Spleen (tissue), 11 donors: ENCODE measurements at regions not wholly inside any gene's neighbourhood (a gene's known extent, or its start where the extent isn't known, plus 50 kb on each side); places are given as distances from the start of the nearest gene placed in this dataset.

Source experiments
- DNase-seq: peaks from one replicate; pipeline ENCODE4 v3.0.0-alpha.2; 2020
- H3K27ac ChIP-seq, 8 donors: fragments of 200-600 bp; sonication (generic) in 7 of 8; 1 replicate in 4 of 8; 2 replicates in 4 of 8; pipeline versions ENCODE4 v1.5.0 to v1.8.0; 2016 to 2021; ENCODE audit warnings: inconsistent platforms in 4 of 8, mild to moderate bottlenecking in 4 of 8, moderate library complexity in 1 of 8
- H3K27me3 ChIP-seq, 7 donors: fragments of 200-600 bp; sonication (generic) in 6 of 7; replicated peaks in 1 of 7; 1 replicate in 4 of 7; 2 replicates in 3 of 7; pipeline versions ENCODE4 v1.5.0 to v1.8.0; 2016 to 2021; ENCODE audit warnings: inconsistent platforms in 3 of 7, mild to moderate bottlenecking in 1 of 7
- H3K36me3 ChIP-seq, 6 donors: fragments of 200-600 bp; sonication (generic) in 5 of 6; 1 replicate in 4 of 6; 2 replicates in 2 of 6; pipeline versions ENCODE4 v1.5.0 to v1.8.0; 2016 to 2021; ENCODE audit warnings: inconsistent platforms in 2 of 6
- H3K4me1 ChIP-seq, 6 donors: fragments of 200-600 bp; sonication (generic) in 5 of 6; 1 replicate in 3 of 6; 2 replicates in 3 of 6; pipeline versions ENCODE4 v1.5.0 to v1.8.0; 2016 to 2021; ENCODE audit warnings: inconsistent platforms in 3 of 6
- H3K4me3 ChIP-seq, 8 donors: fragments of 200-600 bp; sonication (generic) in 7 of 8; 1 replicate in 4 of 8; 2 replicates in 4 of 8; pipeline versions ENCODE4 v1.5.0 to v1.8.0; 2016 to 2021; ENCODE audit warnings: inconsistent platforms in 4 of 8, mild to moderate bottlenecking in 4 of 8, moderate library complexity in 2 of 8
- H3K9me3 ChIP-seq, 8 donors: fragments of 200-600 bp; sonication (generic) in 7 of 8; 1 replicate in 4 of 8; 2 replicates in 4 of 8; pipeline versions ENCODE4 v1.5.0 to v1.8.0; 2016 to 2021; ENCODE audit warnings: inconsistent platforms in 4 of 8
- CTCF ChIP-seq, 11 experiments: fragments of 200-600 bp in 7 of 11; fragments of 450-650 bp in 4 of 11; sonication (generic) in 4 of 11; IDR thresholded peaks in 8 of 11; conservative IDR thresholded peaks in 3 of 11; 1 replicate in 7 of 11; 2 replicates in 4 of 11; pipeline versions ENCODE4 v1.4.0 to v1.8.0; 2016 to 2021; ENCODE audit warnings: antibody characterized with exemption in 11 of 11, inconsistent platforms in 4 of 11, mild to moderate bottlenecking in 1 of 11
- POLR2A ChIP-seq, 3 donors: fragments of 450-650 bp; IDR thresholded peaks; one replicate each; pipeline ENCODE4 v1.5.1; 2017; ENCODE audit warnings: antibody characterized with exemption in 3 of 3, mild to moderate bottlenecking in 1 of 3
- POLR2AphosphoS5 ChIP-seq, 3 donors: sonication (generic); formaldehyde crosslinking; IDR thresholded peaks; one replicate each; pipeline ENCODE4 v1.5.1; 2017; ENCODE audit warnings: antibody characterized with exemption in 3 of 3
- WGBS, 5 donors: extraction: QIAGEN DNeasy Blood & Tissue Kit in 3 of 5; methylation state at CpG; one replicate each; pipeline versions ENCODE4 v1.1.5 to v1.1.7; 2013 to 2018; 5-methylcytosine and 5-hydroxymethylcytosine counted together
- intact Hi-C: fragments of 100-400 bp; cut with DNase I; formaldehyde crosslinking; loops from one replicate; pipeline ENCODE4 v1.15.0; 2023; ENCODE audit warnings: low total_unique reads
- donor health status: healthy with polysubstance abuse.
- donor health status: DM: no; HTN: no; CAD: no; lungs with moderate emphysema.
- donor health status: DM: no; HTN: no; CAD: no.
- donor health status: Bipolar disorder and iron deficiency.
- donor health status: healthy.
- donor health status: DM: no; HTN: no; CAD: no.
- donor health status: DM: yes; HTN: yes; CAD: no.

- intact Hi-C loops, result loop anchor here (5.0 to 10.0 kb wide), 3 partner anchors 195 to 1205 kb away; no protein-coding TSS in a partner anchor
- no peaks in the 10 kb centered on the region for H3K9me3 ChIP-seq
- no peak overlapping the region for H3K4me3 ChIP-seq
- no peak overlapping the region for H3K27ac ChIP-seq
- no peaks in the 10 kb centered on the region for H3K36me3 ChIP-seq
- peaks cover 0 to 3% (median 0%) of the 10 kb centered on the region in 7 donors for H3K27me3 ChIP-seq
- TF ChIP-seq CTCF (IDR thresholded peaks at IDR 0.05 in 8 of 11, conservative IDR thresholded peaks at IDR 0.05 in 3 of 11), result no peak
- TF ChIP-seq POLR2A (IDR thresholded peaks at IDR 0.05), result no peak
- TF ChIP-seq POLR2AphosphoS5 (IDR thresholded peaks at IDR 0.05), result no peak
- H3K4me1 ChIP-seq, result peaks cover 0 to 3% (median 0%) of the 10 kb centered on the region in 6 donors
- DNase-seq, result no peak
Measured at GRCh38 chr9:18250053-18250452, 223.9 kb upstream of the ADAMTSL1 start.

GRCh38 chr9:18253950-18254349 is 220.0 kb upstream of the ADAMTSL1 start:
- Histone ChIP-seq H3K4me3 (no peak overlapping the region), H3K4me1 (peaks cover 0 to 5% (median 0%) of the 10 kb centered on the region in 6 donors), H3K36me3 (no peaks in the 10 kb centered on the region), H3K9me3 (no peaks in the 10 kb centered on the region), H3K27ac (no peak overlapping the region), H3K27me3 (peaks cover 0 to 16% (median 0%) of the 10 kb centered on the region in 7 donors)
- 81 to 88% (median 84%) methylated on average over 9 of the region's 9 CpGs for WGBS, 5 donors
- TF ChIP-seq POLR2A (IDR thresholded peaks at IDR 0.05) (no peak), CTCF (IDR thresholded peaks at IDR 0.05 in 8 of 11, conservative IDR thresholded peaks at IDR 0.05 in 3 of 11) (no peak), POLR2AphosphoS5 (IDR thresholded peaks at IDR 0.05) (no peak)
- intact Hi-C loops, result loop anchor here (5.0 to 10.0 kb wide), 3 partner anchors 191 to 1201 kb away; no protein-coding TSS in a partner anchor
- no peak for DNase-seq

GRCh38 chr9:18255158-18255629 is 218.8 kb upstream of the ADAMTSL1 start:
- Histone ChIP-seq H3K4me1 (peaks cover 0 to 5% (median 0%) of the 10 kb centered on the region in 6 donors), H3K27me3 (peaks cover 0 to 16% (median 0%) of the 10 kb centered on the region in 7 donors), H3K36me3 (no peaks in the 10 kb centered on the region), H3K27ac (no peak overlapping the region), H3K4me3 (no peak overlapping the region), H3K9me3 (no peaks in the 10 kb centered on the region)
- TF ChIP-seq CTCF (IDR thresholded peaks at IDR 0.05 in 8 of 11, conservative IDR thresholded peaks at IDR 0.05 in 3 of 11) (peak; percentile 61 to 91 (median 82)), POLR2A (IDR thresholded peaks at IDR 0.05) (no peak)
- DNase-seq, result peak; percentile 90
- 0 to 2% (median 0%) methylated on average over 9 of the region's 9 CpGs for WGBS, 5 donors
- intact Hi-C loops, result loop anchor here (5.0 to 10.0 kb wide), 3 partner anchors 190 to 1200 kb away; no protein-coding TSS in a partner anchor

GRCh38 chr9:18255747-18256146 is 218.2 kb upstream of the ADAMTSL1 start:
- DNase-seq, result no peak
- peaks cover 0 to 16% (median 0%) of the 10 kb centered on the region in 7 donors for H3K27me3 ChIP-seq
- whole genome bisulfite sequencing, 5 donors, result 59 to 78% (median 67%) methylated on average over 4 of the region's 4 CpGs
- H3K4me3 ChIP-seq, result no peak overlapping the region
- H3K4me1 ChIP-seq, result peaks cover 0 to 5% (median 0%) of the 10 kb centered on the region in 6 donors
- H3K36me3 ChIP-seq, result no peaks in the 10 kb centered on the region
- no peak for TF ChIP-seq POLR2AphosphoS5 (IDR thresholded peaks at IDR 0.05)
- no peak for TF ChIP-seq CTCF (IDR thresholded peaks at IDR 0.05 in 8 of 11, conservative IDR thresholded peaks at IDR 0.05 in 3 of 11)
- TF ChIP-seq POLR2A (IDR thresholded peaks at IDR 0.05), result no peak
- H3K27ac ChIP-seq, result no peak overlapping the region
- no peaks in the 10 kb centered on the region for H3K9me3 ChIP-seq
- intact Hi-C loops, result loop anchor here (5.0 to 10.0 kb wide), 3 partner anchors 189 to 1199 kb away; no protein-coding TSS in a partner anchor
